Stomach (tissue), 8 donors: ENCODE measurements at regions not wholly inside any gene's neighbourhood (a gene's known extent, or its start where the extent isn't known, plus 50 kb on each side); places are given as distances from the start of the nearest gene placed in this dataset.
A peak's percentile ranks its signal among the peaks of the same experiment; 100 is the strongest.

Source experiments
- DNase-seq, 2 donors: peaks; one replicate each; pipeline versions ENCODE4 v3.0.0 to v3.0.0-alpha.2; 2013 to 2019
- H3K27ac ChIP-seq, 5 donors: fragments of 200-600 bp in 4 of 5; sonication (generic) in 4 of 5; one replicate each; pipeline ENCODE4 v1.5.1; 2013 to 2019; ENCODE audit warnings: mild to moderate bottlenecking in 1 of 5, moderate library complexity in 1 of 5
- H3K27me3 ChIP-seq, 3 donors: fragments of 200-600 bp; sonication (generic); one replicate each; pipeline ENCODE4 v1.5.1; 2017 to 2019; ENCODE audit warnings: mixed run types in 1 of 3
- H3K36me3 ChIP-seq, 4 donors: fragments of 200-600 bp; sonication (generic); 1 replicate in 3 of 4; 2 replicates in 1 of 4; pipeline ENCODE4 v1.5.1; 2016 to 2019
- H3K4me1 ChIP-seq, 4 donors: fragments of 200-600 bp; sonication (generic); one replicate each; pipeline ENCODE4 v1.5.1; 2016 to 2019
- H3K4me3 ChIP-seq, 4 donors: fragments of 200-600 bp; sonication (generic) in 3 of 4; one replicate each; pipeline ENCODE4 v1.5.1; 2016 to 2019; ENCODE audit warnings: mild to moderate bottlenecking in 1 of 4
- H3K9me3 ChIP-seq, 4 donors: fragments of 200-600 bp; sonication (generic); one replicate each; pipeline ENCODE4 v1.5.1; 2016 to 2019
- CTCF ChIP-seq, 7 experiments: fragments of 450-650 bp in 4 of 7; fragments of 200-600 bp in 3 of 7; sonication (generic) in 3 of 7; IDR thresholded peaks; one replicate each; pipeline ENCODE4 v1.5.1; 2016 to 2019; ENCODE audit warnings: antibody characterized with exemption in 7 of 7, control low read depth in 2 of 7, mild to moderate bottlenecking in 1 of 7
- EP300 ChIP-seq: sonication (generic); formaldehyde crosslinking; IDR thresholded peaks from one replicate; pipeline ENCODE4 v1.6.1; 2017; ENCODE audit warnings: antibody characterized with exemption
- POLR2A ChIP-seq, 4 donors: fragments of 450-650 bp; IDR thresholded peaks; one replicate each; pipeline ENCODE4 v1.6.1; 2016; ENCODE audit warnings: antibody characterized with exemption in 4 of 4, control low read depth in 2 of 4, mild to moderate bottlenecking in 1 of 4, moderate library complexity in 1 of 4
- POLR2AphosphoS5 ChIP-seq, 3 donors: sonication (generic); formaldehyde crosslinking; IDR thresholded peaks; one replicate each; pipeline ENCODE4 v1.6.1; 2016; ENCODE audit warnings: antibody characterized with exemption in 3 of 3
- WGBS, 5 donors: extraction: QIAGEN DNeasy Blood & Tissue Kit in 3 of 5; methylation state at CpG; one replicate each; pipeline versions ENCODE4 v1.1.5 to v1.1.7; 2013 to 2018; 5-methylcytosine and 5-hydroxymethylcytosine counted together
- intact Hi-C: fragments of 100-400 bp; cut with DNase I; formaldehyde crosslinking; loops from one replicate; pipeline ENCODE4 v1.15.1; 2023; ENCODE audit warnings: low total_unique reads
- donor health status: healthy with polysubstance abuse.
- donor health status: Bipolar disorder and iron deficiency.
- donor health status: healthy.

GRCh38 chr13:71312923-71313322, 554.1 kb downstream of the DACH1 start:
- no peaks in the 10 kb centered on the region for H3K36me3 ChIP-seq
- no peaks in the 10 kb centered on the region for H3K9me3 ChIP-seq
- H3K27me3 ChIP-seq, result no peaks in the 10 kb centered on the region
- H3K27ac ChIP-seq, result no peak overlapping the region
- TF ChIP-seq CTCF (IDR thresholded peaks at IDR 0.05), result no peak
- no peak for TF ChIP-seq POLR2AphosphoS5 (IDR thresholded peaks at IDR 0.05)
- no peak for TF ChIP-seq POLR2A (IDR thresholded peaks at IDR 0.05)
- no peak for TF ChIP-seq EP300
- H3K4me1 ChIP-seq, result no peaks in the 10 kb centered on the region
- intact Hi-C loops, result no loop called here
- H3K4me3 ChIP-seq, result no peak overlapping the region
- DNase-seq, result no peak

GRCh38 chr13:71309905-71310304, 557.1 kb downstream of the DACH1 start:
- intact Hi-C loops, result no loop called here
- Histone ChIP-seq H3K36me3 (no peaks in the 10 kb centered on the region), H3K27ac (no peak overlapping the region), H3K9me3 (no peaks in the 10 kb centered on the region), H3K4me1 (peaks cover 0 to 5% (median 2%) of the 10 kb centered on the region in 4 donors), H3K4me3 (no peak overlapping the region), H3K27me3 (no peaks in the 10 kb centered on the region)
- DNase-seq, result no peak
- TF ChIP-seq EP300, result no peak
- TF ChIP-seq POLR2A (IDR thresholded peaks at IDR 0.05), result no peak
- TF ChIP-seq POLR2AphosphoS5 (IDR thresholded peaks at IDR 0.05), result no peak
- TF ChIP-seq CTCF (IDR thresholded peaks at IDR 0.05), result no peak
- 71 to 80% (median 75%) methylated on average over 4 of the region's 4 CpGs for WGBS, 5 donors

GRCh38 chr13:71306821-71307220, 560.2 kb downstream of the DACH1 start:
- intact Hi-C loops, result no loop called here
- Histone ChIP-seq H3K9me3 (no peaks in the 10 kb centered on the region), H3K4me3 (no peak overlapping the region), H3K27me3 (no peaks in the 10 kb centered on the region), H3K27ac (no peak overlapping the region), H3K36me3 (no peaks in the 10 kb centered on the region), H3K4me1 (peaks cover 0 to 5% (median 2%) of the 10 kb centered on the region in 4 donors)
- DNase-seq, result no peak
- TF ChIP-seq POLR2AphosphoS5 (IDR thresholded peaks at IDR 0.05), result no peak
- 70 to 85% (median 80%) methylated on average over 1 of the region's 1 CpG for WGBS, 5 donors

GRCh38 chr13:71304861-71305260, 562.1 kb downstream of the DACH1 start:
- Histone ChIP-seq H3K36me3 (no peaks in the 10 kb centered on the region), H3K27ac (no peak overlapping the region), H3K4me3 (no peak overlapping the region), H3K27me3 (no peaks in the 10 kb centered on the region), H3K4me1 (peaks cover 0 to 5% (median 2%) of the 10 kb centered on the region in 4 donors), H3K9me3 (no peaks in the 10 kb centered on the region)
- peak in 2 of 3 donors; percentile 57 to 60 for TF ChIP-seq POLR2AphosphoS5 (IDR thresholded peaks at IDR 0.05)
- TF ChIP-seq EP300, result no peak
- 26 to 54% (median 27%) methylated on average over 3 of the region's 3 CpGs for WGBS, 5 donors
- DNase-seq, result peak in 1 of 2 donors; percentile 44
- intact Hi-C loops, result no loop called here

- intact Hi-C loops, result no loop called here
- Histone ChIP-seq H3K4me3 (no peak overlapping the region), H3K27ac (no peak overlapping the region), H3K27me3 (no peaks in the 10 kb centered on the region), H3K9me3 (no peaks in the 10 kb centered on the region), H3K36me3 (no peaks in the 10 kb centered on the region), H3K4me1 (peaks cover 0 to 5% (median 2%) of the 10 kb centered on the region in 4 donors)
- peak in 1 of 7 experiments; percentile 29 for TF ChIP-seq CTCF (IDR thresholded peaks at IDR 0.05)
- TF ChIP-seq POLR2AphosphoS5 (IDR thresholded peaks at IDR 0.05), result no peak
- peak in 1 of 2 donors; percentile 27 for DNase-seq
- WGBS, 5 donors, result 50 to 66% (median 55%) methylated on average over 3 of the region's 3 CpGs
Measured at GRCh38 chr13:71303144-71303543, 563.9 kb downstream of the DACH1 start.
